Ectodermal cell (in vitro differentiated cells): ENCODE measurements at regions not wholly inside any gene's neighbourhood (a gene's known extent, or its start where the extent isn't known, plus 50 kb on each side); places are given as distances from the start of the nearest gene placed in this dataset.

Experiments
- H3K27ac ChIP-seq: 2 replicates; pipeline ENCODE4 v1.7.0; 2013; ENCODE audit warnings: mild to moderate bottlenecking, low read depth, low read length; ENCODE audit not compliant: insufficient read depth, poor library complexity, severe bottlenecking
- H3K27me3 ChIP-seq: 2 replicates; pipeline ENCODE4 v1.7.0; 2013; ENCODE audit warnings: mild to moderate bottlenecking, low read length; ENCODE audit not compliant: insufficient read depth, control insufficient read depth, poor library complexity, severe bottlenecking
- H3K36me3 ChIP-seq: one replicate; pipeline ENCODE4 v1.7.0; 2013; ENCODE audit warnings: low read length; ENCODE audit not compliant: control insufficient read depth, insufficient read depth
- H3K4me1 ChIP-seq: one replicate; pipeline ENCODE4 v1.7.0; 2013; ENCODE audit warnings: low read length; ENCODE audit not compliant: control insufficient read depth, insufficient read depth
- H3K4me3 ChIP-seq: 2 replicates; pipeline ENCODE4 v1.7.0; 2013; ENCODE audit warnings: low read depth, low read length, control low read depth; ENCODE audit not compliant: insufficient read depth
- H3K9me3 ChIP-seq: 2 replicates; pipeline ENCODE4 v1.7.0; 2013; ENCODE audit warnings: mild to moderate bottlenecking, low read length, moderate library complexity; ENCODE audit not compliant: control insufficient read depth
- WGBS, 2 experiments: methylation state at CpG; one replicate each; pipeline ENCODE4 v1.1.7; 2013; ENCODE audit warnings: missing lambda C conversion rate in 2 of 2; 5-methylcytosine and 5-hydroxymethylcytosine counted together

- H3K27me3 ChIP-seq = no peaks in the 10 kb centered on the region
- no peaks in the 10 kb centered on the region for H3K36me3 ChIP-seq
- no peaks in the 10 kb centered on the region for H3K4me1 ChIP-seq
- no peaks in the 10 kb centered on the region for H3K9me3 ChIP-seq
- 94 to 96% methylated on average over 25 of the region's 25 CpGs for WGBS, 2 experiments
- H3K27ac ChIP-seq = no peak overlapping the region
- no peak overlapping the region for H3K4me3 ChIP-seq
Observed at GRCh38 chr18:77993188-77993981, 743.7 kb downstream of the GALR1 start.

DNA sequence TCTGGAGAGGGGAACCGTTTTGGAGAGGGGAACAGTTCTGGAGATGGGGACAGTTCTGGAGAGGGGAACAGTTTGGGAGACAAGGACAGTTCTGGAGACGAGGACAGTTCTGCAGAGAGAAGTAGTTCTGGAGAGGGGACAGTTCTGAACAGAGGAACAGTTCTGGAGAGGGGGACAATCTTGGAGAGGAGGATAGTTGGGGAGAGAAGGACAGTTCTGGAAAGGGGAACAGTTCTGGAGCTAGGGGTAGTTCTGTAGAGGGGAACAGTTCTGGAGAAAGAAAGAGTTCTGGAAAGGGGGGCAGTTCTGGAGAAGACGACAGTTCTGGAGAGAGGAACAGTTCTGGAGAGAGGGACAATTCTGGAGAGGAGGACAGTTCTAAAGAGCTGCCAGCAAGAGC, 745.9 kb downstream of the GALR1 start:
- H3K27ac ChIP-seq = no peak overlapping the region
- H3K36me3 ChIP-seq = no peaks in the 10 kb centered on the region
- H3K4me1 ChIP-seq = no peaks in the 10 kb centered on the region
- no peak overlapping the region for H3K4me3 ChIP-seq
- WGBS, 2 experiments = 91 to 93% methylated on average over 3 of the region's 3 CpGs
- H3K9me3 ChIP-seq = no peaks in the 10 kb centered on the region
- H3K27me3 ChIP-seq = no peaks in the 10 kb centered on the region

DNA sequence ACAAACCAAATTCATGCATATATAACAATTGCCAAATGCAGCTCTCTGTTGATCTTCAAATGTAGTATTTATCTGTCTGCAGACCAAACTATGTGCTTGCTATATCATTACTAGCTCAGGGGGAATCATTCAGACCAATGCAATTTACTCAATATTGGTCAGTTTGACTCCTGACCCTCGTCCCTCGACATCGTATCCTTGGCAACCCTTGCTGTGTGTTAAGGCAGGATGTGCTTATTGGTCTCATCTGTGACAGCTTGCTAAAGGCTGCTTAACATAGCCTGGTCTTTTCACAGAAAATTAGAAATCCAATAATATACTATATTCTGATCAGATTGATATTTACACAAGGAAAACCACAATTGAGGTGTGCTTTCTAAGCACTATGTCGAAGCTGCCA, 747.1 kb downstream of the GALR1 start:
- Histone ChIP-seq H3K4me1 (no peaks in the 10 kb centered on the region), H3K27me3 (no peaks in the 10 kb centered on the region), H3K4me3 (no peak overlapping the region), H3K9me3 (no peaks in the 10 kb centered on the region), H3K27ac (no peak overlapping the region), H3K36me3 (no peaks in the 10 kb centered on the region)
- 88 to 93% methylated on average over 4 of the region's 4 CpGs for WGBS, 2 experiments

DNA sequence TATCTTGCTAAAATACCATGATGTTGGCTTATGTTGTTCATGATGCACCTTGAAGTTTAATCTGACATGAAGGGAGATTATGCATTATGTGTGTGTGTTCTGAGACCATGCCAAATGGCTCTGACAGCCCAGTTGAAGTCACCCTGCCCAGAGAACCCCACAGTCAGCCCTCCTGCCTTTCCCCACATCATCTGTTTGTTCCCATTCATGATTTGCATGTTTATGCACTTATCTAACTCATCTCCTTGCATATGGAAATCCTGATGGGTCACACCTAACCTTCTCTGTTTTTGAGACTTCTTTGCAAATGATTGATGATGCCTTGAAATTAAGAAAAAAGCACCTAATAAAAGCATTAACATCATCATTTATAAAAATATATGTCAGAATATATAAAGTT, 752.2 kb downstream of the GALR1 start:
- Histone ChIP-seq H3K4me1 (peaks cover 12% of the 10 kb centered on the region), H3K27ac (no peak overlapping the region), H3K27me3 (peaks cover 19% of the 10 kb centered on the region), H3K4me3 (no peak overlapping the region), H3K9me3 (no peaks in the 10 kb centered on the region), H3K36me3 (no peaks in the 10 kb centered on the region)

GRCh38 chr18:78006006-78006773, 756.5 kb downstream of the GALR1 start:
- Histone ChIP-seq H3K27ac (no peak overlapping the region), H3K36me3 (no peaks in the 10 kb centered on the region), H3K27me3 (peaks cover 23% of the 10 kb centered on the region), H3K4me1 (peaks cover 13% of the 10 kb centered on the region), H3K9me3 (peaks cover 3% of the 10 kb centered on the region), H3K4me3 (no peak overlapping the region)
- 28 to 30% methylated on average over 8 to 9 of the region's 9 CpGs for WGBS, 2 experiments

DNA sequence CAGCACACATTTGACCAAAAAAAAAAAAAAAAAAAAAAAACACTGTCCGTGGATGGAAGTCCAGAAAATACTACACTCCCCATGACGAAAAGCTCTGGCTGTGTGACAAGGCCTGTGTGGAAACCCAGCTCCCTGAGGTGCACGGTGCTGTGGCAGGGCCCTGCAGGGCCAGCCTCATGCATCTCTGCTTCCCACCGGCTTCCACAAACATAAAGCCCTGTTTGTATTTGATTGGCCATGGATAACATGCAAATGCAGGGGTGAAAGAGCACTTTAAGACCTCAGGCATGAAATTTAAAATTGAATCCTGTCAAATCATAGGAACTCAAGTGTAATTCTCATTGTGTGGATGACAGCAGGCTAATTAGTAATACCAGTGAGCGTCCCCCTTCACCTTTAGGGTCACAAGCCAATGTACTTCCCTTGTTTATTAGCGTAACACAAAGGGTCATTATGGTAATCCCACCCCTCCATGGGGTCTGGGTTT, 757.2 kb downstream of the GALR1 start:
- H3K27me3 ChIP-seq = peaks cover 23% of the 10 kb centered on the region
- H3K27ac ChIP-seq = no peak overlapping the region
- H3K4me1 ChIP-seq = peaks cover 13% of the 10 kb centered on the region
- WGBS, 2 experiments = 14 to 15% methylated on average over 5 to 6 of the region's 6 CpGs
- no peaks in the 10 kb centered on the region for H3K36me3 ChIP-seq
- H3K9me3 ChIP-seq = peaks cover 3% of the 10 kb centered on the region
- no peak overlapping the region for H3K4me3 ChIP-seq

DNA sequence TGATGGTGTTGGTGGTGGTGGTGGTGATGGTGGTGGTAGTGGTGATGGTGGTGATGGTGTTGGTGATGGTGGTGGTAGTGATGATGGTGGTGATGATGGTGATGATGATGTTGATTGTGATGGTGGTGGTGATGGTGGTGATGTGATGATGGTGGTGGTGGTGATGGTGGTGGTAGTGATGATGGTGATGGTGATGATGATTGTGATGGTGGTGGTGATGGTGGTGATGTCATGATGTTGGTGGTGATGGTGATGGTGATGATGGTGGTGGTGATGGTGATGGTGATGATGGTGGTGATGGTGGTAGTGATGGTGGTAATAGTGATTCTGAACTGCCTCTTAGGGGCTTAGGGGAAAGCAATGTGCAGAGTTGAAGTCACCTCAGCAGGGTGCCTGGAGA, 760.7 kb downstream of the GALR1 start:
- H3K4me1 ChIP-seq = peaks cover 13% of the 10 kb centered on the region
- no peak overlapping the region for H3K4me3 ChIP-seq
- no peaks in the 10 kb centered on the region for H3K36me3 ChIP-seq
- peaks cover 13% of the 10 kb centered on the region for H3K27me3 ChIP-seq
- no peak overlapping the region for H3K27ac ChIP-seq
- peaks cover 3% of the 10 kb centered on the region for H3K9me3 ChIP-seq

GRCh38 chr18:78017869-78018268, 768.2 kb downstream of the GALR1 start:
- Histone ChIP-seq H3K27ac (no peak overlapping the region), H3K4me1 (no peaks in the 10 kb centered on the region), H3K36me3 (no peaks in the 10 kb centered on the region), H3K27me3 (no peaks in the 10 kb centered on the region), H3K4me3 (no peak overlapping the region), H3K9me3 (no peaks in the 10 kb centered on the region)
- 92 to 95% methylated on average over 8 of the region's 8 CpGs for WGBS, 2 experiments

GRCh38 chr18:78021196-78021595, 771.5 kb downstream of the GALR1 start:
- H3K4me3 ChIP-seq = no peak overlapping the region
- whole genome bisulfite sequencing, 2 experiments = 50 to 55% methylated on average over 2 of the region's 3 CpGs
- H3K4me1 ChIP-seq = no peaks in the 10 kb centered on the region
- no peak overlapping the region for H3K27ac ChIP-seq
- H3K27me3 ChIP-seq = no peaks in the 10 kb centered on the region
- H3K36me3 ChIP-seq = no peaks in the 10 kb centered on the region
- H3K9me3 ChIP-seq = no peaks in the 10 kb centered on the region

- Histone ChIP-seq H3K36me3 (no peaks in the 10 kb centered on the region), H3K9me3 (no peaks in the 10 kb centered on the region), H3K27ac (no peak overlapping the region), H3K4me3 (no peak overlapping the region), H3K27me3 (no peaks in the 10 kb centered on the region), H3K4me1 (no peaks in the 10 kb centered on the region)
- WGBS, 2 experiments = 86 to 88% methylated on average over 6 of the region's 6 CpGs
Observed at GRCh38 chr18:78031589-78031988, 781.9 kb downstream of the GALR1 start.
